Esophagus squamous epithelium (tissue), 5 donors: ENCODE measurements at regions not wholly inside any gene's neighbourhood (a gene's known extent, or its start where the extent isn't known, plus 50 kb on each side); places are given as distances from the start of the nearest gene placed in this dataset.

Experiments used
- DNase-seq: peaks from one replicate; lab custom pipeline; 2025; lab: John Stamatoyannopoulos, UW
- H3K27ac ChIP-seq, 4 donors: fragments of 200-600 bp; sonication (generic); one replicate each; pipeline ENCODE4 v1.5.1; 2016 to 2019; ENCODE audit warnings: mild to moderate bottlenecking in 1 of 4
- H3K27me3 ChIP-seq, 4 donors: fragments of 200-600 bp; sonication (generic); 1 replicate in 3 of 4; 2 replicates in 1 of 4; pipeline versions ENCODE4 v1.5.1 to v1.6.0; 2017 to 2021; ENCODE audit warnings: antibody characterized with exemption in 1 of 4
- H3K36me3 ChIP-seq, 3 donors: fragments of 200-600 bp; sonication (generic); one replicate each; pipeline ENCODE4 v1.5.1; 2016 to 2019
- H3K4me1 ChIP-seq, 3 donors: fragments of 200-600 bp; sonication (generic); one replicate each; pipeline ENCODE4 v1.5.1; 2017 to 2019
- H3K4me3 ChIP-seq, 4 donors: fragments of 200-600 bp; sonication (generic); 1 replicate in 3 of 4; 2 replicates in 1 of 4; pipeline ENCODE4 v1.5.1; 2016 to 2019; ENCODE audit warnings: mild to moderate bottlenecking in 2 of 4, moderate library complexity in 1 of 4
- H3K9me3 ChIP-seq, 3 donors: fragments of 200-600 bp; sonication (generic); one replicate each; pipeline ENCODE4 v1.5.1; 2016 to 2019
- CTCF ChIP-seq, 6 experiments: fragments of 450-650 bp in 4 of 6; fragments of 200-600 bp in 2 of 6; sonication (generic) in 2 of 6; IDR thresholded peaks; one replicate each; pipeline ENCODE4 v1.5.1; 2016 to 2019; ENCODE audit warnings: antibody characterized with exemption in 6 of 6, mild to moderate bottlenecking in 4 of 6, moderate library complexity in 4 of 6
- POLR2A ChIP-seq, 4 donors: fragments of 450-650 bp; IDR thresholded peaks; one replicate each; pipeline ENCODE4 v1.6.1; 2017; ENCODE audit warnings: antibody characterized with exemption in 4 of 4, mild to moderate bottlenecking in 4 of 4, moderate library complexity in 3 of 4
- WGBS, 2 donors: methylation state at CpG; one replicate each; pipeline ENCODE4 v1.1.5; 2018; 5-methylcytosine and 5-hydroxymethylcytosine counted together
- intact Hi-C: fragments of 100-400 bp; cut with DNase I; formaldehyde crosslinking; loops from one replicate; pipeline ENCODE4 v1.15.0; 2022
- donor health status: DM: yes; HTN: yes; CAD: no.

DNA sequence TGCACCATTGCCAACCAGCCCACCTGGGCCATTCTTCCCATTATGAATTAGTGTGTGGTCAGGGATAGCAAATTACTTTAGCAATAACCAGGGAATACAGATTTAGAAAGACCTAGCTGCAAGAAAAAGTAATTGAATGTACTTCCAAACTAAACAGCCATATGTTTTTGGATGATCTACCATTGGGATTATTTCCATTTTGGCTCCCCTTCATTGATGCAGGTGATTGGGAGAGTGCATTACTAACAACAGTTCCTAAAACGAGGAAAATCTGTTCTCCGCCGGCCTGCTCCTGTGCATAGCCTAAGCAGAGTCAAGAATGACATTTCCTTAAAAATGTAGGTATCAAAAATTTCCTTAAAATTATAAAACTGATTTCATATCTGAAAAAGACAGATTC, 58.5 kb downstream of the MAIP1 start:
- no peak for DNase-seq
- TF ChIP-seq POLR2A (IDR thresholded peaks at IDR 0.05): no peak
- no peak for TF ChIP-seq CTCF (IDR thresholded peaks at IDR 0.05)
- H3K27ac ChIP-seq: no peak overlapping the region
- H3K4me3 ChIP-seq: no peak overlapping the region
- intact Hi-C loops: no loop called here
- H3K36me3 ChIP-seq: no peaks in the 10 kb centered on the region
- H3K27me3 ChIP-seq: no peaks in the 10 kb centered on the region
- 86 to 92% methylated on average over 3 of the region's 3 CpGs for WGBS, 2 donors
- no peaks in the 10 kb centered on the region for H3K4me1 ChIP-seq
- peaks cover 0 to 9% (median 0%) of the 10 kb centered on the region in 3 donors for H3K9me3 ChIP-seq

GRCh38 chr2:200021449-200022114, 66.2 kb downstream of the MAIP1 start:
- Histone ChIP-seq H3K27ac (no peak overlapping the region), H3K27me3 (no peaks in the 10 kb centered on the region), H3K4me1 (no peaks in the 10 kb centered on the region), H3K4me3 (no peak overlapping the region), H3K9me3 (peaks cover 0 to 9% (median 0%) of the 10 kb centered on the region in 3 donors), H3K36me3 (no peaks in the 10 kb centered on the region)
- 57 to 69% methylated on average over 5 of the region's 5 CpGs for WGBS, 2 donors
- intact Hi-C loops: no loop called here
- no peak for TF ChIP-seq POLR2A (IDR thresholded peaks at IDR 0.05)
- no peak for TF ChIP-seq CTCF (IDR thresholded peaks at IDR 0.05)
- no peak for DNase-seq

GRCh38 chr2:200022511-200022910, 67.1 kb downstream of the MAIP1 start:
- Histone ChIP-seq H3K36me3 (no peaks in the 10 kb centered on the region), H3K27me3 (no peaks in the 10 kb centered on the region), H3K4me1 (no peaks in the 10 kb centered on the region), H3K27ac (no peak overlapping the region), H3K9me3 (no peaks in the 10 kb centered on the region), H3K4me3 (no peak overlapping the region)
- DNase-seq: no peak
- intact Hi-C loops: no loop called here
- no peak for TF ChIP-seq POLR2A (IDR thresholded peaks at IDR 0.05)
- no peak for TF ChIP-seq CTCF (IDR thresholded peaks at IDR 0.05)
- 86 to 89% methylated on average over 2 of the region's 2 CpGs for WGBS, 2 donors

GRCh38 chr2:200023570-200023969, 68.2 kb downstream of the MAIP1 start:
- no peak for DNase-seq
- intact Hi-C loops: no loop called here
- Histone ChIP-seq H3K27me3 (no peaks in the 10 kb centered on the region), H3K9me3 (no peaks in the 10 kb centered on the region), H3K27ac (no peak overlapping the region), H3K4me1 (no peaks in the 10 kb centered on the region), H3K36me3 (no peaks in the 10 kb centered on the region), H3K4me3 (no peak overlapping the region)
- 100% methylated on average over 1 of the region's 1 CpG; no CpG with 5 or more reads in 1 of the 2 donors for WGBS, 2 donors
- no peak for TF ChIP-seq POLR2A (IDR thresholded peaks at IDR 0.05)
- TF ChIP-seq CTCF (IDR thresholded peaks at IDR 0.05): no peak

DNA sequence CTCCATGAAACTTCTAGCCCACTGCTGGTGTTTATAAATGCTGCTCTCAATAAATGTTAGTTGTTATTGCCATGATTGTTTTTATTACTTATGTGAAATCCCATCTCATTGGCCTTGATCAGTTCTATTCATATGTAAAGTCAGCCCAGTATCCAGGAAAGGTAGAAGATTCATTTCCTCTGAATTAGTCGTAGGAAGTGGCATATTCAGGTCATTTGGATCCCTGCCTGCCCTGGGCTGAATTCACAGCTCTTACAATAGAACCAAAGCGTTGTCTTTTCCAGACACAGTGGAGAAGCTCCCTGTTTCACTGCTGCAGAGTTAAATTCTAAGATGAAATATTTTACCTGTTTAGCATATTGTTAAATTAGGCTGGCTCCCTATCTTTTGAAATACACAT, 70.3 kb downstream of the MAIP1 start:
- Histone ChIP-seq H3K4me1 (no peaks in the 10 kb centered on the region), H3K36me3 (no peaks in the 10 kb centered on the region), H3K27me3 (no peaks in the 10 kb centered on the region), H3K4me3 (no peak overlapping the region), H3K9me3 (no peaks in the 10 kb centered on the region), H3K27ac (no peak overlapping the region)
- intact Hi-C loops: no loop called here
- no peak for TF ChIP-seq CTCF (IDR thresholded peaks at IDR 0.05)
- no peak for TF ChIP-seq POLR2A (IDR thresholded peaks at IDR 0.05)
- no peak for DNase-seq
- WGBS, 2 donors: 49 to 56% methylated on average over 2 of the region's 2 CpGs
